Endothelial cell of umbilical vein (primary cell): ENCODE measurements at regions not wholly inside any gene's neighbourhood (a gene's known extent, or its start where the extent isn't known, plus 50 kb on each side); places are given as distances from the start of the nearest gene placed in this dataset.

Experiments used
- BruUV-seq: library from RNA; stranded (reverse); fragments of 400-500 nt; replicated peaks from 2 replicates; lab custom pipeline; 2021; lab: Mats Ljungman, UMichigan
- CTCF ChIA-PET: fragments of 300-600, 350-600 bp; sonication (Branson Sonifier 250); formaldehyde crosslinking; loops from one replicate; lab custom pipeline; 2021; ENCODE audit warnings: antibody characterized with exemption, inconsistent platforms; lab: Charles Lee
- POLR2A ChIA-PET: fragments of 300-600, 350-600 bp; sonication (Branson Sonifier 250); formaldehyde crosslinking; loops from one replicate; lab custom pipeline; 2021; ENCODE audit warnings: antibody characterized with exemption, inconsistent platforms; lab: Charles Lee
- DNase-seq: peaks from one replicate; pipeline ENCODE4 v3.0.0-alpha.2; 2011; ENCODE audit warnings: low read depth, low spot score
- FAIRE-seq: peaks from 2 replicates; lab custom pipeline; 2011; peaks lifted over from hg19 to GRCh38; lab: Jason Lieb, UNC
- H2AFZ ChIP-seq: 2 replicates; pipeline ENCODE4 v1.6.0; 2012; ENCODE audit warnings: low read depth, low read length, control low read depth, inconsistent platforms
- H3K27ac ChIP-seq: 2 replicates; pipeline ENCODE4 v1.5.1; 2011; ENCODE audit warnings: low read depth, mild to moderate bottlenecking, control low read depth, low read length, moderate library complexity; ENCODE audit not compliant: insufficient read depth
- H3K27me3 ChIP-seq, 2 experiments: 2 replicates each; pipeline versions ENCODE4 v1.6.0 to v1.6.1; 2011; ENCODE audit warnings: low read length in 2 of 2, mixed read lengths in 1 of 2; ENCODE audit not compliant: control insufficient read depth in 2 of 2, insufficient read depth in 2 of 2
- H3K36me3 ChIP-seq, 2 experiments: 2 replicates in 1 of 2; 3 replicates in 1 of 2; pipeline ENCODE4 v1.5.1; 2011; ENCODE audit warnings: low read length in 2 of 2, mild to moderate bottlenecking in 1 of 2, moderate library complexity in 1 of 2; ENCODE audit not compliant: control insufficient read depth in 2 of 2, insufficient read depth in 2 of 2; ENCODE audit errors: extremely low read depth in 1 of 2
- H3K4me1 ChIP-seq: 3 replicates; pipeline ENCODE4 v1.5.1; 2011; ENCODE audit warnings: mild to moderate bottlenecking, low read length; ENCODE audit not compliant: control insufficient read depth, insufficient read depth; ENCODE audit errors: extremely low read depth
- H3K4me2 ChIP-seq: 2 replicates; pipeline ENCODE4 v1.6.1; 2011; ENCODE audit warnings: low read length, control low read depth, mixed read lengths; ENCODE audit not compliant: insufficient read depth
- H3K4me3 ChIP-seq, 3 experiments: fragments of 200-600 bp in 1 of 3; sonication (generic), shearing (Covaris generic) in 1 of 3; replicated peaks in 1 of 3; 2 replicates each; pipeline ENCODE4 v1.5.1; 2011 to 2016; ENCODE audit warnings: control low read depth in 3 of 3, low read length in 3 of 3, mild to moderate bottlenecking in 2 of 3, inconsistent platforms in 1 of 3, low read depth in 1 of 3, moderate library complexity in 1 of 3; ENCODE audit not compliant: insufficient read depth in 1 of 3
- H3K79me2 ChIP-seq: 2 replicates; pipeline ENCODE4 v1.6.0; 2012; ENCODE audit warnings: low read length, inconsistent platforms; ENCODE audit not compliant: control insufficient read depth, insufficient read depth
- H3K9ac ChIP-seq: replicated peaks from 2 replicates; pipeline ENCODE3; 2011; ENCODE audit warnings: low read length, control low read depth; ENCODE audit not compliant: insufficient read depth; ENCODE audit errors: extremely low read depth
- H3K9me1 ChIP-seq: replicated peaks from 3 replicates; pipeline ENCODE4 v1.6.0; 2011; ENCODE audit warnings: mild to moderate bottlenecking, low read length; ENCODE audit not compliant: control insufficient read depth, insufficient read depth; ENCODE audit errors: extremely low read depth
- H3K9me3 ChIP-seq: replicated peaks from 2 replicates; pipeline ENCODE4 v1.5.1; 2012; ENCODE audit warnings: low read length, inconsistent platforms; ENCODE audit not compliant: control insufficient read depth, insufficient read depth
- H4K20me1 ChIP-seq: replicated peaks from 2 replicates; pipeline ENCODE3; 2011; ENCODE audit warnings: mild to moderate bottlenecking, low read length; ENCODE audit not compliant: control insufficient read depth, insufficient read depth; ENCODE audit errors: extremely low read depth
- EZH2 ChIP-seq: IDR thresholded peaks from 2 replicates; pipeline ENCODE4 v1.6.1; 2012; ENCODE audit warnings: borderline replicate concordance, low read depth, mild to moderate bottlenecking, moderate library complexity, low read length, inconsistent platforms; ENCODE audit not compliant: severe bottlenecking
- FOS ChIP-seq: IDR thresholded peaks from 2 replicates; pipeline ENCODE4 v1.6.1; 2011; ENCODE audit warnings: mild to moderate bottlenecking, low read length, moderate library complexity, borderline replicate concordance; ENCODE audit not compliant: insufficient read depth
- GATA2 ChIP-seq: IDR thresholded peaks from 2 replicates; pipeline ENCODE4 v1.7.0; 2011; ENCODE audit warnings: low read depth, mild to moderate bottlenecking, moderate library complexity, mixed read lengths, low read length; ENCODE audit not compliant: insufficient read length, insufficient read depth
- JUN ChIP-seq: IDR thresholded peaks from 2 replicates; pipeline ENCODE4 v1.6.1; 2011; ENCODE audit warnings: borderline replicate concordance, low read depth; ENCODE audit not compliant: insufficient read length, insufficient read depth
- MAX ChIP-seq: IDR thresholded peaks from 2 replicates; pipeline ENCODE4 v1.6.1; 2011; ENCODE audit not compliant: insufficient read depth, insufficient read length
- MYC ChIP-seq: IDR thresholded peaks from one replicate; pipeline ENCODE4 v1.6.1; 2011; ENCODE audit warnings: mild to moderate bottlenecking, low read depth, low read length
- POLR2A ChIP-seq: IDR thresholded peaks from 2 replicates; pipeline ENCODE4 v1.6.1; 2012; ENCODE audit warnings: low read depth, mild to moderate bottlenecking, control low read depth, low read length
- POLR2AphosphoS5 ChIP-seq: IDR thresholded peaks from 2 replicates; pipeline ENCODE4 v1.6.1; 2012; ENCODE audit warnings: low read depth, mild to moderate bottlenecking, control low read depth, low read length, moderate library complexity; ENCODE audit not compliant: insufficient read depth
- dilution Hi-C: fragments of 300-500 bp; cut with MboI; formaldehyde crosslinking; loops from one replicate; pipeline ENCODE4 v1.15.0; 2019; ENCODE audit warnings: low sequenced_read_pairs; ENCODE audit not compliant: extremely low pct_ligation_motif_present
- intact Hi-C: fragments of 100-400 bp; cut with micrococcal nuclease; formaldehyde crosslinking; loops from one replicate; pipeline ENCODE4 v1.10.0; 2022
- TF ChIP-seq, protein P1 (sequence below), 2 donors: IDR thresholded peaks; 1 replicate in 1 of 2; 2 replicates in 1 of 2; pipeline ENCODE4 v1.5.1; 2011; ENCODE audit warnings: low read length in 2 of 2, mild to moderate bottlenecking in 2 of 2, moderate library complexity in 2 of 2, control low read depth in 1 of 2, inconsistent platforms in 1 of 2, low read depth in 1 of 2; ENCODE audit not compliant: insufficient read depth in 1 of 2; ENCODE audit errors: extremely low read depth in 1 of 2

DNA sequence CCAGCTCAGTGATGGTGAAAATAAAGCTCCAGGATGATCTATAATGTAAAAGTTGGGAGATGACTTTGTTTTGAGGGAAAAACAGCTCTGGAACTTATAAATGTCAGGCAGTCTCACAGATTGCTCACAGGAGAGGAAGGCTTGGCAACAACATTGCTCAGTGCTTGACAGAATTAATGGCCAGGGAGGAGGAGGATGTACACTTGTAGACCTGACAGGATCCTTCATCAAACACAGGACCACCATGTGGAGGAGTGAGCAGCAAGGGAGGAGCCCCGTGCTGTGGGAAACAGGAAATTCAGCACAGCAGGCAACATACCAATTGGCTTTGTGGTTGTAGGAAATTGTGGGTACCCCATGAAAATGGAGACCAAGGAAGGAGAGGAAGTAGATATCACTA lies 291.8 kb upstream of the CAMK1G start:
- H3K9me3 ChIP-seq, result no peaks in the 10 kb centered on the region

More for the DNA sequence above, 291.8 kb upstream of the CAMK1G start:
- dilution Hi-C loops (no loop called here), intact Hi-C loops (no loop called here)
- no peak overlapping the region for H3K9ac ChIP-seq
- ChIA-PET POLR2A (no interaction called here), CTCF (no interaction called here)
- H3K36me3 ChIP-seq, result no peaks in the 10 kb centered on the region
- TF ChIP-seq GATA2 (no peak), MAX (no peak), EZH2 (no peak), POLR2A (no peak), MYC (no peak), FOS (no peak), POLR2AphosphoS5 (no peak), JUN (no peak)
- TF ChIP-seq, protein P1, sequence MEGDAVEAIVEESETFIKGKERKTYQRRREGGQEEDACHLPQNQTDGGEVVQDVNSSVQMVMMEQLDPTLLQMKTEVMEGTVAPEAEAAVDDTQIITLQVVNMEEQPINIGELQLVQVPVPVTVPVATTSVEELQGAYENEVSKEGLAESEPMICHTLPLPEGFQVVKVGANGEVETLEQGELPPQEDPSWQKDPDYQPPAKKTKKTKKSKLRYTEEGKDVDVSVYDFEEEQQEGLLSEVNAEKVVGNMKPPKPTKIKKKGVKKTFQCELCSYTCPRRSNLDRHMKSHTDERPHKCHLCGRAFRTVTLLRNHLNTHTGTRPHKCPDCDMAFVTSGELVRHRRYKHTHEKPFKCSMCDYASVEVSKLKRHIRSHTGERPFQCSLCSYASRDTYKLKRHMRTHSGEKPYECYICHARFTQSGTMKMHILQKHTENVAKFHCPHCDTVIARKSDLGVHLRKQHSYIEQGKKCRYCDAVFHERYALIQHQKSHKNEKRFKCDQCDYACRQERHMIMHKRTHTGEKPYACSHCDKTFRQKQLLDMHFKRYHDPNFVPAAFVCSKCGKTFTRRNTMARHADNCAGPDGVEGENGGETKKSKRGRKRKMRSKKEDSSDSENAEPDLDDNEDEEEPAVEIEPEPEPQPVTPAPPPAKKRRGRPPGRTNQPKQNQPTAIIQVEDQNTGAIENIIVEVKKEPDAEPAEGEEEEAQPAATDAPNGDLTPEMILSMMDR (IDR thresholded peaks at IDR 0.05; ENCODE audit: extremely low read depth in 1 of 2, insufficient read depth in 1 of 2, low read depth in 1 of 2, low read length in 2 of 2), result no peak
- FAIRE-seq, result no peak
- H3K27me3 ChIP-seq, result no peaks in the 10 kb centered on the region
- no peak for DNase-seq
- H4K20me1 ChIP-seq, result no peaks in the 10 kb centered on the region
- no TSS peak for BruUV-seq
- no peak overlapping the region for H3K27ac ChIP-seq
- H3K4me3 ChIP-seq, result no peak overlapping the region
- no peaks in the 10 kb centered on the region for H3K9me1 ChIP-seq
- no peaks in the 10 kb centered on the region for H3K4me1 ChIP-seq
- no peaks in the 10 kb centered on the region for H3K79me2 ChIP-seq
- no peak overlapping the region for H2AFZ ChIP-seq
- H3K4me2 ChIP-seq, result no peak overlapping the region
